CD14-positive monocyte (primary cell): ENCODE measurements at regions not wholly inside any gene's neighbourhood (a gene's known extent, or its start where the extent isn't known, plus 50 kb on each side); places are given as distances from the start of the nearest gene placed in this dataset.

Experiments used
- DNase-seq, 3 donors: peaks; one replicate each; pipeline ENCODE4 v3.0.0-alpha.2; 2011 to 2022
- H2AFZ ChIP-seq: 2 replicates; pipeline ENCODE4 v1.6.0; 2012; ENCODE audit warnings: mild to moderate bottlenecking, low read depth, low read length, inconsistent platforms; ENCODE audit not compliant: insufficient read depth, poor library complexity, severe bottlenecking
- H3K27ac ChIP-seq, 2 donors: 1 replicate in 1 of 2; 2 replicates in 1 of 2; pipeline ENCODE4 v1.5.1; 2012 to 2013; ENCODE audit warnings: low read length in 2 of 2, control low read depth in 1 of 2, inconsistent platforms in 1 of 2, low read depth in 1 of 2, mild to moderate bottlenecking in 1 of 2
- H3K27me3 ChIP-seq, 2 donors: one replicate each; pipeline versions ENCODE4 v1.6.0 to v1.6.1; 2011 to 2013; ENCODE audit warnings: low read length in 2 of 2; ENCODE audit not compliant: control insufficient read depth in 2 of 2, insufficient read depth in 2 of 2
- H3K36me3 ChIP-seq, 2 donors: replicated peaks in 1 of 2; 1 replicate in 1 of 2; 2 replicates in 1 of 2; pipeline versions ENCODE4 v1.5.1 to v1.6.1; 2012 to 2013; ENCODE audit warnings: low read length in 2 of 2, control low read depth in 1 of 2, inconsistent platforms in 1 of 2, mild to moderate bottlenecking in 1 of 2; ENCODE audit not compliant: insufficient read depth in 2 of 2, control insufficient read depth in 1 of 2
- H3K4me1 ChIP-seq, 2 donors: 1 replicate in 1 of 2; 2 replicates in 1 of 2; pipeline versions ENCODE4 v1.5.1 to v1.6.1; 2012 to 2013; ENCODE audit warnings: low read length in 2 of 2, control low read depth in 1 of 2, inconsistent platforms in 1 of 2, mild to moderate bottlenecking in 1 of 2, moderate library complexity in 1 of 2; ENCODE audit not compliant: insufficient read depth in 2 of 2, control insufficient read depth in 1 of 2
- H3K4me2 ChIP-seq: replicated peaks from 2 replicates; pipeline ENCODE3; 2012; ENCODE audit warnings: low read length, moderate library complexity, mild to moderate bottlenecking; ENCODE audit not compliant: poor library complexity, severe bottlenecking; ENCODE audit errors: extremely low read depth
- H3K4me3 ChIP-seq, 3 experiments: fragments of 200-600 bp in 1 of 3; sonication (generic) in 1 of 3; replicated peaks in 1 of 3; 1 replicate in 2 of 3; 2 replicates in 1 of 3; pipeline ENCODE4 v1.5.1; 2011 to 2013; ENCODE audit warnings: low read length in 3 of 3, mild to moderate bottlenecking in 3 of 3, control low read depth in 2 of 3, low read depth in 2 of 3, inconsistent platforms in 1 of 3, moderate library complexity in 1 of 3
- H3K79me2 ChIP-seq: 2 replicates; pipeline ENCODE4 v1.6.0; 2012; ENCODE audit warnings: mild to moderate bottlenecking, control low read depth, inconsistent platforms, low read length, moderate library complexity; ENCODE audit not compliant: insufficient read depth
- H3K9ac ChIP-seq: 2 replicates; pipeline ENCODE4 v1.6.0; 2017; ENCODE audit warnings: low read length, mild to moderate bottlenecking; ENCODE audit not compliant: insufficient read depth, poor library complexity, severe bottlenecking
- H3K9me3 ChIP-seq, 2 donors: replicated peaks in 1 of 2; 1 replicate in 1 of 2; 2 replicates in 1 of 2; pipeline versions ENCODE4 v1.5.1 to v1.6.1; 2012 to 2013; ENCODE audit warnings: low read length in 2 of 2, control low read depth in 1 of 2; ENCODE audit not compliant: control insufficient read depth in 1 of 2, insufficient read depth in 1 of 2
- H4K20me1 ChIP-seq: 2 replicates; pipeline ENCODE4 v1.6.0; 2012; ENCODE audit warnings: mild to moderate bottlenecking, low read length, control low read depth, moderate library complexity; ENCODE audit not compliant: insufficient read depth
- H3K27ac Mint-ChIP-seq, 7 donors: one replicate each; pipeline ENCODE4 v1.8.0; 2020; ENCODE audit warnings: mild to moderate bottlenecking in 7 of 7, mixed read lengths in 7 of 7, moderate library complexity in 6 of 7, inconsistent platforms in 2 of 7
- H3K27me3 Mint-ChIP-seq, 3 donors: one replicate each; pipeline ENCODE4 v1.8.0; 2021 to 2022; ENCODE audit warnings: low read depth in 3 of 3, mild to moderate bottlenecking in 3 of 3, mixed read lengths in 3 of 3, moderate library complexity in 3 of 3, inconsistent platforms in 1 of 3
- H3K36me3 Mint-ChIP-seq, 2 donors: one replicate each; pipeline ENCODE4 v1.8.0; 2020; ENCODE audit warnings: mixed read lengths in 2 of 2, inconsistent platforms in 1 of 2, mild to moderate bottlenecking in 1 of 2
- H3K4me1 Mint-ChIP-seq: one replicate; pipeline ENCODE4 v1.8.0; 2020; ENCODE audit warnings: mild to moderate bottlenecking, mixed read lengths
- H3K4me3 Mint-ChIP-seq, 2 donors: one replicate each; pipeline ENCODE4 v1.8.0; 2020; ENCODE audit warnings: mild to moderate bottlenecking in 2 of 2, mixed read lengths in 2 of 2, moderate library complexity in 1 of 2
- H3K9me3 Mint-ChIP-seq, 7 donors: one replicate each; pipeline ENCODE4 v1.8.0; 2020 to 2022; ENCODE audit warnings: mixed read lengths in 7 of 7, mild to moderate bottlenecking in 6 of 7, moderate library complexity in 6 of 7, inconsistent platforms in 2 of 7
- WGBS: methylation state at CpG from one replicate; pipeline ENCODE4 v1.1.5; 2013; ENCODE audit warnings: missing lambda C conversion rate; ENCODE audit not compliant: insufficient coverage; 5-methylcytosine and 5-hydroxymethylcytosine counted together
- intact Hi-C, 2 donors: fragments of 100-400 bp; cut with micrococcal nuclease; formaldehyde crosslinking; loops; one replicate each; pipeline versions ENCODE4 v1.15.0 to v1.15.1; 2023
- TF ChIP-seq, protein P1 (sequence below): fragments of 200-600 bp; IDR thresholded peaks from one replicate; pipeline ENCODE4 v1.8.0; 2022; ENCODE audit warnings: antibody characterized with exemption, mild to moderate bottlenecking

DNA sequence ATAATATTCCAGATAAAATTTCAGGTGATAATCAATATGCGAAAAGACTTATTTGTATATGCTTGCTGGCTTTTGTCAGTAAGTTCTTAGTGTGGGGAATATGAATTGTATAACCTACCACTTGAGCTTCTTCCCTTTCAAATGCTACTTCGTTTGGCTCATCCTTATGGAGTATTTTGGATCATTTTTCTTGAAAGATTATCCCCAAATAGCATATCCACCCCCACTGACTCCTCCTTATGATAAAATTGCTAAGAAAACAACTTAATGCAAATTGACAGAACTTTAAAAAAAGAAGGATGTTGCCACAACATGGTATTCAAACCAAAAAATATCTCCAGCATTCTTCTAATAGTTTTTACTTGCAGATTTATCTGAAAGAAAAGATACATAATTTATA lies 393.3 kb downstream of the PPP3CA start:
- H3K4me2 ChIP-seq: no peak overlapping the region
- intact Hi-C loops: no loop called here
- no peaks in the 10 kb centered on the region for H4K20me1 ChIP-seq
- H3K27ac ChIP-seq: no peak overlapping the region
- H3K27me3 ChIP-seq: no peaks in the 10 kb centered on the region
- Mint-ChIP-seq H3K27ac (no peak overlapping the region), H3K4me3 (no peak overlapping the region), H3K27me3 (peaks cover 0 to 1% (median 0%) of the 10 kb centered on the region in 3 donors), H3K9me3 (peaks cover 0 to 2% (median 0%) of the 10 kb centered on the region in 7 donors), H3K4me1 (no peaks in the 10 kb centered on the region), H3K36me3 (no peaks in the 10 kb centered on the region)
- no peaks in the 10 kb centered on the region for H3K9me3 ChIP-seq
- TF ChIP-seq, protein P1, sequence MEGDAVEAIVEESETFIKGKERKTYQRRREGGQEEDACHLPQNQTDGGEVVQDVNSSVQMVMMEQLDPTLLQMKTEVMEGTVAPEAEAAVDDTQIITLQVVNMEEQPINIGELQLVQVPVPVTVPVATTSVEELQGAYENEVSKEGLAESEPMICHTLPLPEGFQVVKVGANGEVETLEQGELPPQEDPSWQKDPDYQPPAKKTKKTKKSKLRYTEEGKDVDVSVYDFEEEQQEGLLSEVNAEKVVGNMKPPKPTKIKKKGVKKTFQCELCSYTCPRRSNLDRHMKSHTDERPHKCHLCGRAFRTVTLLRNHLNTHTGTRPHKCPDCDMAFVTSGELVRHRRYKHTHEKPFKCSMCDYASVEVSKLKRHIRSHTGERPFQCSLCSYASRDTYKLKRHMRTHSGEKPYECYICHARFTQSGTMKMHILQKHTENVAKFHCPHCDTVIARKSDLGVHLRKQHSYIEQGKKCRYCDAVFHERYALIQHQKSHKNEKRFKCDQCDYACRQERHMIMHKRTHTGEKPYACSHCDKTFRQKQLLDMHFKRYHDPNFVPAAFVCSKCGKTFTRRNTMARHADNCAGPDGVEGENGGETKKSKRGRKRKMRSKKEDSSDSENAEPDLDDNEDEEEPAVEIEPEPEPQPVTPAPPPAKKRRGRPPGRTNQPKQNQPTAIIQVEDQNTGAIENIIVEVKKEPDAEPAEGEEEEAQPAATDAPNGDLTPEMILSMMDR: no peak
- no peak overlapping the region for H2AFZ ChIP-seq
- WGBS: no CpG with 5 or more reads among the region's 2 CpGs
- H3K4me1 ChIP-seq: no peaks in the 10 kb centered on the region
- H3K4me3 ChIP-seq: no peak overlapping the region
- H3K36me3 ChIP-seq: no peaks in the 10 kb centered on the region
- DNase-seq: no peak
- no peak overlapping the region for H3K9ac ChIP-seq
- H3K79me2 ChIP-seq: no peaks in the 10 kb centered on the region

DNA sequence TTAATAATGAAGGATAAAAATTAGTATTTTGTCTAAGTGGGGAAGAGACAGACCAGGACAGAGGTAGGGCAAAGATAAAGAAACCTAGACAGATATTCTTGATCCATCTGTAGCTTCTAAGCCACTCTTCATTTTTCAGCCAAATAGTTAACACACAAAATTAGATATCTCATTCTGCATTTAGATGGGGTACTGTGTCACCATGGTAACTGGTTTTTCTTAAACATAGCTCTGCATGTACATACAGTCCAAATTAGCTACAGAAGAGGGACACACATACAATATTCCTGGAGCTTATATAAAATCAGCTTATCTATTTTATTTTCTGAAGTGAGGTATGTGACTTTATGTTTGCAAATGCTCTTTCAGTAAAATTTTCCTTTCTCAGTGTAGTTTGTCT lies 393.7 kb downstream of the PPP3CA start:
- no peaks in the 10 kb centered on the region for H3K4me1 ChIP-seq
- Mint-ChIP-seq H3K9me3 (peaks cover 0 to 3% (median 0%) of the 10 kb centered on the region in 7 donors), H3K36me3 (no peaks in the 10 kb centered on the region), H3K4me1 (no peaks in the 10 kb centered on the region), H3K27me3 (peaks cover 0 to 1% (median 0%) of the 10 kb centered on the region in 3 donors), H3K4me3 (no peak overlapping the region), H3K27ac (no peak overlapping the region)
- no peaks in the 10 kb centered on the region for H3K9me3 ChIP-seq
- DNase-seq: no peak
- no peaks in the 10 kb centered on the region for H3K27me3 ChIP-seq
- intact Hi-C loops: no loop called here
- no peak overlapping the region for H3K27ac ChIP-seq
- no peaks in the 10 kb centered on the region for H4K20me1 ChIP-seq
- H3K36me3 ChIP-seq: no peaks in the 10 kb centered on the region
- H2AFZ ChIP-seq: no peak overlapping the region
- H3K79me2 ChIP-seq: no peaks in the 10 kb centered on the region
- H3K4me3 ChIP-seq: no peak overlapping the region
- TF ChIP-seq, protein P1: no peak
- H3K9ac ChIP-seq: no peak overlapping the region
- H3K4me2 ChIP-seq: no peak overlapping the region
